ENCODE measurements at regions not wholly inside any gene's neighbourhood (a gene's known extent, or its start where the extent isn't known, plus 50 kb on each side); places are given as distances from the start of the nearest gene placed in this dataset.

GRCh38 chr7:132024290-132024689 lies 467.9 kb upstream of the PODXL start:
- TF ChIP-seq CTCF (IDR thresholded peaks at IDR 0.05; ENCODE audit: low read depth, low read length) (no peak), EZH2phosphoT487 (IDR thresholded peaks at IDR 0.05; ENCODE audit: low read depth) (no peak)

All from OCI-LY3 (cell line).